ENCODE measurements at regions not wholly inside any gene's neighbourhood (a gene's known extent, or its start where the extent isn't known, plus 50 kb on each side); places are given as distances from the start of the nearest gene placed in this dataset.

DNA sequence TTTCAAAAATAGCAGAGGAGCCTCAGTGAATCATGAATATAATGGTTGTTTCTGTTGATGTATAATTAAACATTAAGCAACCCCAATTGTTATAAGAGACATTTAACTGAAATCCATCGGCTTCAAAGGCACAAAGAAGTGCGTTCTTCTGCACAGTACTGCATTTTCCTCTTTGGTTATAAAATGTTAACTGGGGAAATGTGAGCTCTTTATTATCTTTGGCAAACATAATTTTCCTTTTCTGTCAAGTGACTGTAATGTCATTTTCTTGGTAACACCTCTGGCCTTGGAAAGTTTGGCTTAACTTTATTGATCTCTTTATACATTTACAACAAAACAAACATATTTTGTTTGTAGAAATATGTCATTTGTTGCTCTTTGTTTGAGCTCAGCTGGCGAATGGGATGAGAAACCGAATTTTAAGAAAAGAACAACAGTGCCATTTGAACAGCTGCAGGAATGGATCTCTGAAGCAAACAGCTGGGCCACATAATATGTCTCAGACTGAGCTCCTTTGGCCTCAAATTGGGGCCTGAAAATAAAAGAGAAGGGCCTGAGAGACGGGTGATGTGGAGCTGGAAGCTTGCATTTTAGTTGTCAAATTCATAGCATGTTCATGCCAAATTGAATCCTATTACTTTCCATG, 427.0 kb upstream of the SPTLC3 start:
- TF ChIP-seq, protein P1, sequence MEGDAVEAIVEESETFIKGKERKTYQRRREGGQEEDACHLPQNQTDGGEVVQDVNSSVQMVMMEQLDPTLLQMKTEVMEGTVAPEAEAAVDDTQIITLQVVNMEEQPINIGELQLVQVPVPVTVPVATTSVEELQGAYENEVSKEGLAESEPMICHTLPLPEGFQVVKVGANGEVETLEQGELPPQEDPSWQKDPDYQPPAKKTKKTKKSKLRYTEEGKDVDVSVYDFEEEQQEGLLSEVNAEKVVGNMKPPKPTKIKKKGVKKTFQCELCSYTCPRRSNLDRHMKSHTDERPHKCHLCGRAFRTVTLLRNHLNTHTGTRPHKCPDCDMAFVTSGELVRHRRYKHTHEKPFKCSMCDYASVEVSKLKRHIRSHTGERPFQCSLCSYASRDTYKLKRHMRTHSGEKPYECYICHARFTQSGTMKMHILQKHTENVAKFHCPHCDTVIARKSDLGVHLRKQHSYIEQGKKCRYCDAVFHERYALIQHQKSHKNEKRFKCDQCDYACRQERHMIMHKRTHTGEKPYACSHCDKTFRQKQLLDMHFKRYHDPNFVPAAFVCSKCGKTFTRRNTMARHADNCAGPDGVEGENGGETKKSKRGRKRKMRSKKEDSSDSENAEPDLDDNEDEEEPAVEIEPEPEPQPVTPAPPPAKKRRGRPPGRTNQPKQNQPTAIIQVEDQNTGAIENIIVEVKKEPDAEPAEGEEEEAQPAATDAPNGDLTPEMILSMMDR (optimal IDR thresholded peaks at IDR 0.05 in 1 of 3, IDR thresholded peaks at IDR 0.05 in 1 of 3, conservative IDR thresholded peaks at IDR 0.05 in 1 of 3; ENCODE audit: extremely low read depth in 1 of 3, insufficient read depth in 2 of 3, low read length in 3 of 3): no peak
- no peak for TF ChIP-seq EZH2 (IDR thresholded peaks at IDR 0.05; ENCODE audit: low read length)
